Karpas-422 (cell line): ENCODE measurements at regions not wholly inside any gene's neighbourhood (a gene's known extent, or its start where the extent isn't known, plus 50 kb on each side); places are given as distances from the start of the nearest gene placed in this dataset.

Source experiments
- DNase-seq: peaks from one replicate; pipeline ENCODE4 v3.0.0-alpha.2; 2015
- H2AFZ ChIP-seq: fragments of 200-600 bp; sonication (generic); 2 replicates; pipeline ENCODE4 v1.6.1; 2014; ENCODE audit warnings: antibody characterized with exemption, low read length, mixed read lengths
- H3K27ac ChIP-seq: fragments of 200-600 bp; sonication (generic); 2 replicates; pipeline ENCODE4 v1.5.1; 2014; ENCODE audit warnings: mild to moderate bottlenecking, low read length, moderate library complexity
- H3K27me3 ChIP-seq: fragments of 200-600 bp; sonication (generic); 2 replicates; pipeline ENCODE4 v1.6.1; 2014; ENCODE audit warnings: low read length, mixed read lengths
- H3K36me3 ChIP-seq: fragments of 200-600 bp; sonication (generic); 2 replicates; pipeline ENCODE4 v1.6.1; 2014; ENCODE audit warnings: low read length, mixed read lengths; ENCODE audit not compliant: insufficient read depth
- H3K4me1 ChIP-seq: fragments of 200-600 bp; sonication (generic); 2 replicates; pipeline ENCODE4 v1.6.1; 2014; ENCODE audit warnings: mild to moderate bottlenecking, low read length, mixed read lengths
- H3K4me2 ChIP-seq: fragments of 200-600 bp; sonication (generic); 2 replicates; pipeline ENCODE4 v1.6.1; 2014; ENCODE audit warnings: low read length, low read depth, mild to moderate bottlenecking; ENCODE audit not compliant: poor library complexity, severe bottlenecking
- H3K4me3 ChIP-seq: fragments of 200-600 bp; sonication (generic); 2 replicates; pipeline ENCODE4 v1.5.1; 2014; ENCODE audit warnings: mild to moderate bottlenecking, antibody characterized with exemption, low read length, mixed read lengths
- H3K79me2 ChIP-seq: fragments of 200-600 bp; sonication (generic); 2 replicates; pipeline ENCODE4 v1.6.1; 2014; ENCODE audit warnings: mild to moderate bottlenecking, low read length, mixed read lengths
- H3K9ac ChIP-seq: fragments of 200-600 bp; sonication (generic); 2 replicates; pipeline ENCODE4 v1.6.0; 2014; ENCODE audit warnings: low read length
- H3K9me2 ChIP-seq: fragments of 200-600 bp; sonication (generic), shearing (Covaris generic); replicated peaks from 2 replicates; pipeline ENCODE4 v1.6.0; 2014; ENCODE audit warnings: mild to moderate bottlenecking, low read length, moderate library complexity; ENCODE audit not compliant: insufficient read depth
- H3K9me3 ChIP-seq: fragments of 300-700, 200-600 bp; sonication (generic); 2 replicates; pipeline ENCODE4 v1.6.1; 2014; ENCODE audit warnings: low read length, mixed read lengths
- H4K20me1 ChIP-seq: fragments of 200-600 bp; sonication (generic); 2 replicates; pipeline ENCODE4 v1.6.1; 2014; ENCODE audit warnings: mild to moderate bottlenecking, antibody characterized with exemption, low read length, low read depth; ENCODE audit not compliant: insufficient read depth

DNA sequence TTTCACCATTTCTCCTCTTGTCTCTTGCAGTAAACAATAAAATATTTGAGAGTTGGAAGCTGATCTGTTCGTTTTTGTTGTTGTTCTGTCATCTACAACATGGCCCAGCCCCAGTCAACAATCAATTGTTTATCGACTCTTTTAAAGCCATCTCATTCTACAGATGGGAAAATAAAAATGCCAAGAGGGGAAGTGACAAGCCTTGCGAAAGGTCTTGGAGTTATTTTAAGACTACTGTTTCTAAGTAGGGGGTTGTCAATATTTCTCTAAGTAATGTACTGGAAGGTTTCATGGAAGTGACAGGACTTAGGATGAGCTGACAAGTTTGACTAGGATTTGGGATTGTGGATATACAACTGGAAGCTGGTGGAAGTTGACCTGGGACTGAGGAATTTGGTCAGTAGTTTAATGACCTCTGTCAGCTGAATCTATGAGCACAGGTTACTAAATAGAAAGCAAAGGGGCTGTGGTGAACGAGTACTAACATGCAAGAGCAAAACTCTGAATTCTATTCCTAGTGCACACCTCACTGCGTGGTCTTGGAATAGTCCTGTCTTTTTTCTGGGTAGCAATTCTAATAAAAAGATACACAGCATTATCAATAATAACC is 57.5 kb upstream of the ADRB2 start:
- no peak overlapping the region for H3K27ac ChIP-seq
- H3K9ac ChIP-seq = no peak overlapping the region
- H3K27me3 ChIP-seq = no peaks in the 10 kb centered on the region
- no peak for DNase-seq
- peaks cover 20% of the 10 kb centered on the region for H3K4me1 ChIP-seq
- H2AFZ ChIP-seq = no peak overlapping the region
- H3K4me3 ChIP-seq = no peak overlapping the region
- H3K9me2 ChIP-seq = no peaks in the 10 kb centered on the region
- no peaks in the 10 kb centered on the region for H3K9me3 ChIP-seq
- no peaks in the 10 kb centered on the region for H3K36me3 ChIP-seq
- H3K79me2 ChIP-seq = no peaks in the 10 kb centered on the region
- H3K4me2 ChIP-seq = no peak overlapping the region
- no peaks in the 10 kb centered on the region for H4K20me1 ChIP-seq

DNA sequence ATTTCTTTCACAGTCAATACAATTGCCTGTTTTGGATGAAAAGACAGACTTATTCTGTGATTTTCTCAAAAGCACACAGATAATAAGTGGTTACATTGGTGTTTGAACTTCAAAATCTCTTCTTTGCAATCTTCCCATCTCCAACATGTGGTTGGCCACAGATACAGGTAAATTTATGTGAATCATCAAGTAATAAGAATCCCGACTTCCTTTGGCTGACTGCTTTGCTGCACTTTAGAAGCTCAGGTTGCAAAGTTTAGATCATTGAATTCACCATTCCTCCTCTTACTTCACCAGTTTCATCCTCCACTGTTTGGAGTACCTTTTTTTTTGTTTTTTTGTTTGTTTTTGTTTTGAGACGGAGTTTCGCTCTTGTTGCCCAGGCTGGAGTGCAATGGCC is 56.5 kb upstream of the ADRB2 start:
- Histone ChIP-seq H3K9me2 (no peaks in the 10 kb centered on the region), H3K79me2 (no peaks in the 10 kb centered on the region), H3K4me2 (no peak overlapping the region), H3K27ac (no peak overlapping the region), H3K9me3 (no peaks in the 10 kb centered on the region), H3K36me3 (no peaks in the 10 kb centered on the region), H2AFZ (no peak overlapping the region), H3K4me3 (no peak overlapping the region), H3K27me3 (no peaks in the 10 kb centered on the region), H4K20me1 (no peaks in the 10 kb centered on the region), H3K4me1 (peaks cover 27% of the 10 kb centered on the region), H3K9ac (no peak overlapping the region)
- no peak for DNase-seq

- Histone ChIP-seq H3K79me2 (no peaks in the 10 kb centered on the region), H3K4me2 (no peak overlapping the region), H3K9me2 (no peaks in the 10 kb centered on the region), H2AFZ (no peak overlapping the region), H3K27me3 (no peaks in the 10 kb centered on the region), H3K36me3 (no peaks in the 10 kb centered on the region), H3K9me3 (no peaks in the 10 kb centered on the region), H3K9ac (no peak overlapping the region), H3K4me1 (peaks cover 9% of the 10 kb centered on the region), H3K4me3 (no peak overlapping the region), H3K27ac (no peak overlapping the region), H4K20me1 (no peaks in the 10 kb centered on the region)
- DNase-seq = no peak
Observed at GRCh38 chr5:148774313-148774712, 52.1 kb upstream of the ADRB2 start.

GRCh38 chr5:148776261-148776660 is 50.1 kb upstream of the ADRB2 start:
- H3K9me2 ChIP-seq = no peaks in the 10 kb centered on the region
- no peak overlapping the region for H2AFZ ChIP-seq
- H3K9me3 ChIP-seq = no peaks in the 10 kb centered on the region
- no peaks in the 10 kb centered on the region for H3K79me2 ChIP-seq
- no peak overlapping the region for H3K27ac ChIP-seq
- no peak overlapping the region for H3K4me2 ChIP-seq
- H3K9ac ChIP-seq = no peak overlapping the region
- H3K36me3 ChIP-seq = no peaks in the 10 kb centered on the region
- H4K20me1 ChIP-seq = no peaks in the 10 kb centered on the region
- no peak overlapping the region for H3K4me3 ChIP-seq
- peaks cover 13% of the 10 kb centered on the region for H3K4me1 ChIP-seq
- no peaks in the 10 kb centered on the region for H3K27me3 ChIP-seq
- no peak for DNase-seq
